ENCODE measurements at regions not wholly inside any gene's neighbourhood (a gene's known extent, or its start where the extent isn't known, plus 50 kb on each side); places are given as distances from the start of the nearest gene placed in this dataset.
"Not testable (repeated sequence)": the region's sequence is repeated elsewhere in the genome, so short reads cannot be mapped to it uniquely, and the experiment has no call there.

DNA sequence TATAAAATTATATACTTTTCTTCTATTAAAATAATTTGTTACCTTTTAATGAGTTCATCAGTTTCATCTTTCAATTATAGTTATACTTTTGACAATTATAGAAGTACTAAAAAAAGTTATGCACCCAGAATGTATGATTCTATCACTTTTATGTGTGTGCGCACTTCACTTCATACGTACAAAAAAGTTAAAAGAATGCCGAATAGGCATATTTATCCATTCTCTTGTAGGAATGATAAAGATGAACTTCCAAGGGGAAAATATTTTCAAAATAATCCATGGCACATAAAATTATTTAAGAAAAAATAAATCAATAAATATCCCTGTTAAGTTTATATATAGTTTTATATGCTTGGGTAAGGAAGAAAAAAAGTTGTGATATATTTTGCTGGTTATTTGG is 166.9 kb upstream of the PRSS1 start:
- no peak for DNase-seq (ENCODE audit: low read depth, low spot score)

DNA sequence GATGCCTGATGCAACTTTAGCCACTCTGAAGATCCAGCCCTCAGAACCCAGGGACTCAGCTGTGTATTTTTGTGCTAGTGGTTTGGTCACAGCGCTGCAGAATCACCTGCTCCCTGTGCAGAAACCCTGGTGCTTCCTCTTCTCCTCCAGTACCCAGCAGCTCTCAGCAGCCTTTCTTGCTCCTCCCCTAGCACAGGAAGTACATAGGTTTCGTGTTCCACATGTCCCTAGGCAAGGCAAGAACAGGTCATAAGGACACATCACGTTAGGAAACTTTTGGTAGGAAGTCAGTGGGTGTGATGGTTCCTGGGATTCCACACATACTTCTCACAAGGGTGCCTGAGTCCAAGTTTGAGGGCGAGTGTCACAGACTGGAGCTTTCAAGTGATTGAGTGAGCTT is 167.9 kb upstream of the PRSS1 start:
- H3K27ac ChIP-seq: peak overlapping the region; percentile 3
- DNase-seq (ENCODE audit: low read depth, low spot score): no peak

More for the DNA sequence above, 166.9 kb upstream of the PRSS1 start:
- H3K27ac ChIP-seq: no peak overlapping the region

DNA sequence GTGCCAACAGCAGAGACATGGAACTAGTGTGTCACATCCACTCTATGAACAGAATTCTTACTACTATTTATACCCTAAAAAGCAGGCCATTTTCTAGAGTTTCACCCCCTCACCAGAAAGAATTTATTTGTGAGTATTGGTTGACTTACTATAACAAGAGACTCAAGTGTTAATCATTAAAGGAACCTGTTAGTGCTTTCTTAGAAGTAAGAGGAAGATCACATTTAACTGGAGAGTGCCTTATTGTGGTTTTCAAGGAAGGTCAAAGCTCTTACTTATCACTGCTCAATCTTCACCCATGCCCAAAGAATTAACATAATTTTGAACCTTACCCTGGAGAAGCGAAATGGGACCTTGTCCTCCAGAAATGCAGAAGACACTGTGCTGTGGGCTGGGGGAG is 169.3 kb upstream of the PRSS1 start:
- DNase-seq (ENCODE audit: low read depth, low spot score): no peak
- no peak overlapping the region for H3K27ac ChIP-seq

DNA sequence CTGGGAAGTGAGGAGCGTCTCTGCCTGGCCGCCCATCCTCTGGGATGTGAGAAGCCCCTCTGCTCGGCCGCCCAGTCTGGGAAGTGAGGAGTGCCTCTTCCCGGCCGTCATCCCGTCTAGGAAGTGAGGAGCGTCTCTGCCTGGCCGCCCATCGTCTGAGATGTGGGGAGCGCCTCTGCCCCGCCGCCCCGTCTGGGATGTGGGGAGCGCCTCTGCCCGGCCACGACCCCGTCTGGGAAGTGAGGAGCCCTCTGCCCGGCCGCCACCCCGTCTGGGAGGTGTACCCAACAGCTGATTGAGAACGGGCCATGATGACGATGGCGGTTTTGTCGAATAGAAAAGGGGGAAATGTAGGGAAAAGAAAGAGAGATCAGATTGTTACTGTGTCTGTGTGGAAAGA is 173.9 kb upstream of the PRSS1 start:
- not testable (repeated sequence) for DNase-seq (ENCODE audit: low read depth, low spot score); H3K27ac ChIP-seq

DNA sequence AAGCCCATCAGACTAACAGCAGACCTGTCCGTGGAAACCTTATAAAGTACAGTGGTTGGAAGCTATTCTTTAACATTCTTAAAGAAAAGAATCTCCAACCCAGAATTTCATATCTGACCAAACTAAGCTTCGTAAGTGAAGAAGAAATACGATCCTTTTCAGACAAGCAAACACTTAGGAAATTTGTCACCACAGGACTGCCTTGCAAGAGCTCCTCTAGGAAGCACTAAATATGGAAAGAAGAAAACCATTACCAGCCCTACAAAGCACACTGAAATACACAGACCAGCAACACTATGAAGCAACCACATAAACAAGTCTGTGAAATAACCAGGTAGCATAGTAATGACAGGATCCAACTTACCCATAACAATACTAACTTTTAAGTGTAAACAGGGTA is 177.7 kb upstream of the PRSS1 start:
- DNase-seq (ENCODE audit: low read depth, low spot score): no peak
- H3K27ac ChIP-seq: no peak overlapping the region

- no peak overlapping the region for H3K27ac ChIP-seq
- DNase-seq (ENCODE audit: low read depth, low spot score): no peak
Measured at GRCh38 chr7:142569851-142570250, 179.4 kb upstream of the PRSS1 start.

GRCh38 chr7:142568435-142569097 is 180.7 kb upstream of the PRSS1 start:
- no peak for DNase-seq (ENCODE audit: low read depth, low spot score)
- no peak overlapping the region for H3K27ac ChIP-seq

DNA sequence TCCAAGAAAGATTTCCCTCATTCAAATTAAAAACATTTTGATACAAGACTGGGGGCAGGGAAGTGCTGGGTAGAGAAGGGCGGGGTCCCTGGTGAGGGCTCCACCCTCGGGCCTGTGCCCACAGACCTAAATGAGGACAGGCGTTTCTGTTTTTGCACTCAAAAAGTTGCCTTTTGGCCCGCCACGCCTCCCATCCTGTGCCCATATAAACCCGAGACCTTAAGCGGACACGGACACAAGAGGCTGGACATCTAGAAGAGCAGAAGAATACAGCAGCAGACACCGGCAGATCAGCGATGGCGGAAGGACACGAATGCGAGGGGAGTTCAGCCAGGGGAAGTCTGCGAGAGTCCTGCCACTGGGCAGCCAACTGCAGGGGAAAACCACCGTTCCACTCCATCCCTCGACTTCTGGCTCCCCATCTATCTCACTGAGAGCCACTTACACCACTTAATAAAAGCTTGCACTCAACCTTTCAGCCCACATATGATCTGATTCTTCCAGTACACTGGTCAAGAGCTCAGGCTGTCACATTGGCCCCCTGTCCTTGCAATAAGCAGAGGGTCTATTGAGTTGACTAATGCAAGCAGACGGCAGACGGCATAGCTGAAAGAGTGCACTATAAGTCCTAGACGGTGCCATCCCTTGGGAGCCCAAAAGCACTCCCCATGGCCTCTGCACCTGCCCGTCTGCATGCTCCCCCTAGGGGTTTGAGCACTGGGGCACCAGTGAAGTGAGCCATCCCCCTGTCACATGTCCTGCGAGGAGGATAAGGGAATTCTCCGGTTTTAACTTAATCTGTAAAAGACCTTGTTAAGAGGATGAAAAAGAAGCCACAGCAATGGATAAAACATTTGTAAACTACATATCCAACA is 181.8 kb upstream of the PRSS1 start:
- H3K27ac ChIP-seq: no peak overlapping the region
- no peak for DNase-seq (ENCODE audit: low read depth, low spot score)

- no peak overlapping the region for H3K27ac ChIP-seq
- DNase-seq (ENCODE audit: low read depth, low spot score): no peak
Measured at GRCh38 chr7:142566271-142566670, 183.0 kb upstream of the PRSS1 start.

- H3K27ac ChIP-seq; DNase-seq (ENCODE audit: low read depth, low spot score): not testable (repeated sequence)
Measured at GRCh38 chr7:142564125-142564524, 185.1 kb upstream of the PRSS1 start.

DNA sequence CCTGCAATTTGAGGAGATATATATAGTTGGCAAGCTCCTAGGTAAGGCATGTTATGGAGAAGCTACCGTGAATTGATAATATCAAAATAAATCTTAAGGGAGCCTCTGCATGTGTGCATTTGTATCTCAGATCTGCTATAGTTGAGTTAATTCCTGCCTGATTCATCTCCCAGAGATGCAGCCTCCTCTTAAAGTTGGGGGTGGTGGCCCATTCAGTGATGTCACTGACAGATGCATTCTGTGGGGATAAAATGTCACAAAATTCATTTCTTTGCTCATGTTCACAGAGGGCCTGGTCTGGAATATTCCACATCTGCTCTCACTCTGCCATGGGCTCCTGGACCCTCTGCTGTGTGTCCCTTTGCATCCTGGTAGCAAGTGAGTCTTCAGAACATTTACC is 185.8 kb upstream of the PRSS1 start:
- no peak for DNase-seq (ENCODE audit: low read depth, low spot score)
- H3K27ac ChIP-seq: no peak overlapping the region

GRCh38 chr7:142562688-142563087 is 186.6 kb upstream of the PRSS1 start:
- no peak for DNase-seq (ENCODE audit: low read depth, low spot score)
- no peak overlapping the region for H3K27ac ChIP-seq

DNA sequence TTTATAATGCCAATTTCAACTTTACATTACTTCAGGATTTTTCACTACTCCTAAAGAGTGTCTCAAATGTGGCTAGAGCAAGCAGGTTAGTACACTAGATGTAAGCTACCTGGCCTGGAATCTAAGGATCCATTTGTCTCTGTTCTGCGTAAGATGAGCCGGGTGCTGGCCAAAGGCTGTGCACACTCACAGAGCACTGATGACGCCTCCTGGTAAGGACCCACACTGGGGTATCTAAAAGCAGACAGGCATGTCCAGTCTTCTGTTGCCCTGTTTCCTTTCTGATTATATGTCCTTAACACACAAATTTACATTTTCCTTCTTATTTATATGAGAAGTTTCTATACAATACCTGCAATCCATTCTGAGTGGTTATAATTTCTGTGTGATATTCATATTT is 187.9 kb upstream of the PRSS1 start:
- DNase-seq (ENCODE audit: low read depth, low spot score); H3K27ac ChIP-seq: not testable (repeated sequence)

DNA sequence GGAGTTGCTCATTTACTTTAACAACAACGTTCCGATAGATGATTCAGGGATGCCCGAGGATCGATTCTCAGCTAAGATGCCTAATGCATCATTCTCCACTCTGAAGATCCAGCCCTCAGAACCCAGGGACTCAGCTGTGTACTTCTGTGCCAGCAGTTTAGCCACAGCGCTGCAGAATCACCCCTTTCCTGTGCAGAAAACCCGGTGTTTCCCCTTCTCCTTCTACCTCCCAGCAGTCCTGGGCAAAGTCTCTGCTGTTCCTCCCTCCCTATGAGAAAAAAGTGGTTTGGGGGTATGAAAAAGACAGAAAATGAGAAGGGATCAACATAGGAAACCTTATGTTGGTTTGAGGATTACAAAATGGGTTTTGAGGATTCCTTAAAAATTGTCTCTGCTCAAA is 188.5 kb upstream of the PRSS1 start:
- not testable (repeated sequence) for DNase-seq (ENCODE audit: low read depth, low spot score); H3K27ac ChIP-seq

DNA sequence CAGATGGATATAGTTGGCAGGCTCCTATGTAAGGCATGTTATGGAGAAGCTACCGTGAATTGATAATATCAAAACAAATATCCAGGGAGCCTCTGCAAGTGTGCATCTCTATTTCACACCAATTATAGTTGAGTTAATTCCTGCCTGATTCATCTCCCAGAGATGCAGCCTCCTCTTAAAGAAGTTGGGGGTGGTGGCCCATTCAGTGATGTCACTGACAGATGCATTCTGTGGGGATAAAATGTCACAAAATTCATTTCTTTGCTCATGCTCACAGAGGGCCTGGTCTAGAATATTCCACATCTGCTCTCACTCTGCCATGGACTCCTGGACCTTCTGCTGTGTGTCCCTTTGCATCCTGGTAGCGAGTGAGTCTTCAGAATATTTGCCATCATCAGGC is 189.1 kb upstream of the PRSS1 start:
- no peak for DNase-seq (ENCODE audit: low read depth, low spot score)
- no peak overlapping the region for H3K27ac ChIP-seq

GRCh38 chr7:142557971-142558582 is 191.2 kb upstream of the PRSS1 start:
- no peak overlapping the region for H3K27ac ChIP-seq
- no peak for DNase-seq (ENCODE audit: low read depth, low spot score)

- DNase-seq (ENCODE audit: low read depth, low spot score): peak; percentile 83
Measured at GRCh38 chr7:142556740-142557139, 192.5 kb upstream of the PRSS1 start.

DNA sequence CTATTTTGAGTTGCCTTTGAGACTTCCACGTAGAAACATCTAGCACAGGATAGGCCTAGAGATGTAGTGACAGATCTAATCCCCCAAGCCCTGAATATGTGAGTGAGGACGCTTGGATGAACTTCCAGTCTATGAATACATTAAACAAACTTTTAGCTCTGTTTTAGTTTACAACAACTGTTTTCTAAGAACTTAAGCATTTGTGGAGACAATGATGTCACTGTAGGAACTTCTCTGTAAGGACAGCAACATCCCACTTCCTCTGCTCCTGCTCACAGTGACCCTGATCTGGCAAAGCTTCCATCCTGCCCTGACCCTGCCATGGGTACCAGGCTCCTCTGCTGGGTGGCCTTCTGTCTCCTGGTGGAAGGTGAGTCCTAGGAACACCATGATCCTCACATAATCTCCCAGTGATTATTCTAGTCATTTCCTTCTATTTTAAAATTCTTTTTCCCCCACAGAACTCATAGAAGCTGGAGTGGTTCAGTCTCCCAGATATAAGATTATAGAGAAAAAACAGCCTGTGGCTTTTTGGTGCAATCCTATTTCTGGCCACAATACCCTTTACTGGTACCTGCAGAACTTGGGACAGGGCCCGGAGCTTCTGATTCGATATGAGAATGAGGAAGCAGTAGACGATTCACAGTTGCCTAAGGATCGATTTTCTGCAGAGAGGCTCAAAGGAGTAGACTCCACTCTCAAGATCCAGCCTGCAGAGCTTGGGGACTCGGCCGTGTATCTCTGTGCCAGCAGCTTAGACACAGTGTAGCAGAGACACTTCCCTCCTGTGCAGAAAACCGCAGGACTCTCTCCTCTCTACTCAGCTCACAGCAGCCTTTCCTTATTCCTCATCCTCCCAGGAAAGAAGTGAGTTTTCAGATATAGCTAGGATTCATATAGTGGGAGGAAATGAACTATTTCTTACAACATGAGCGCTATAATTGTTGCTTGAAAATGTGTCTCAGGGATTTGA is 194.4 kb upstream of the PRSS1 start:
- no peak for DNase-seq (ENCODE audit: low read depth, low spot score)
- H3K27ac ChIP-seq: no peak overlapping the region

More at GRCh38 chr7:142556740-142557139, 192.5 kb upstream of the PRSS1 start:
- peak overlapping the region; percentile 50 for H3K27ac ChIP-seq

DNA sequence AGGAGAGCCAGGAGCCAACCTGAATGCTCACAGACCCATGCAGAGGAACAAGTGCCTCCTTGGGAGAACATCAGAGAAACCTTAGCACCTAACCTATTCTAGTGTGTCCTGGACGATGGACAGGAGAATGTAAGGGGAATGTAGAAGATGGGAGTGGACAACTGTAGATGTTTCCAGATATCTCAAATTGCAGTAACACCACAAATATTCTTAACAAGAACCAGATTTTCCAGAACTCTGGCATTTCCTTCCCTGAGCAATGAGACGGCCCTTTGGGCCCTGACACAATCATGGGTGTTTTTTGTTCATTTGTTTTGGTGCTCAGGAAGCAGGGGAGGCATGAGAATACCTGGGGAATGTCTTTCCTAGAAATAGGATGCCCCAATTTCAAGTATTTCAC is 196.1 kb upstream of the PRSS1 start:
- DNase-seq (ENCODE audit: low read depth, low spot score): no peak
- no peak overlapping the region for H3K27ac ChIP-seq

DNA sequence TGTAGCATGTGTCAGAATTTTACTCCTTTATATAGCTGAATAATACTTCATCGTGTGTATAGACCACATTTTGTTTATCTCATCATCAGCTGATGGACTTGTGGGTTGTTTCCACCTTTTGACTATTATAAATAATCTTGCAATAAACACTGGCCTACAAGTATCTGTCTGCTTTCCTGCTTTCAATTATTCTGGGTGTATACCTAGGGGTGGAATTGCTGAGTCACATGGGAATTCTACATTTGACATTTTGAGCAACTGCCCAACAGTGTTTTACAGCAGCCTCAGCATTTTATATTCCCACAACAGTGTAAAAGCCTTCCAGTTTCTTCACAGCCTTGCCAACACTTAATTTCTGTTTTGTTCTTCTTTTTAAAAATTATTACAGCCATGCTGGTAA is 200.3 kb upstream of the PRSS1 start:
- DNase-seq (ENCODE audit: low read depth, low spot score): no peak
- no peak overlapping the region for H3K27ac ChIP-seq

Data from epithelial cell of prostate (primary cell).